Left lung (tissue), 4 donors: ENCODE measurements at regions not wholly inside any gene's neighbourhood (a gene's known extent, or its start where the extent isn't known, plus 50 kb on each side); places are given as distances from the start of the nearest gene placed in this dataset.
A peak's percentile ranks its signal among the peaks of the same experiment; 100 is the strongest.

Experiments
- ATAC-seq: fragments of 200-7000 bp; cut with Tn5 transposase; one replicate; pipeline ENCODE4 v1.9.1; 2020; ENCODE audit warnings: moderate library complexity
- DNase-seq, 4 donors: peaks; one replicate each; pipeline ENCODE4 v3.0.0-alpha.2; 2013 to 2020
- H3K27ac ChIP-seq, 2 donors: fragments of 200-600 bp; sonication (generic) in 1 of 2; one replicate each; pipeline versions ENCODE4 v1.5.0 to v1.8.0; 2020 to 2021
- H3K27me3 ChIP-seq, 2 donors: fragments of 200-600 bp; sonication (generic) in 1 of 2; one replicate each; pipeline versions ENCODE4 v1.5.0 to v1.8.0; 2020 to 2021
- H3K36me3 ChIP-seq, 2 donors: fragments of 200-600 bp; sonication (generic) in 1 of 2; one replicate each; pipeline versions ENCODE4 v1.5.0 to v1.8.0; 2020 to 2021
- H3K4me1 ChIP-seq, 2 donors: fragments of 200-600 bp; one replicate each; pipeline ENCODE4 v1.8.0; 2021
- H3K4me3 ChIP-seq, 2 donors: fragments of 200-600 bp; sonication (generic) in 1 of 2; one replicate each; pipeline versions ENCODE4 v1.5.0 to v1.8.0; 2020 to 2021; ENCODE audit warnings: mild to moderate bottlenecking in 1 of 2
- H3K9me3 ChIP-seq, 2 donors: fragments of 200-600 bp; sonication (generic) in 1 of 2; one replicate each; pipeline versions ENCODE4 v1.5.0 to v1.8.0; 2020 to 2021
- intact Hi-C, 2 donors: fragments of 100-400 bp; cut with DNase I; formaldehyde crosslinking; loops; one replicate each; pipeline versions ENCODE4 v1.11.2 to v1.14.2; 2022
- TF ChIP-seq, protein P1 (sequence below), 2 donors: fragments of 200-600 bp; sonication (generic) in 1 of 2; IDR thresholded peaks; one replicate each; pipeline versions ENCODE4 v1.5.0 to v1.8.0; 2021; ENCODE audit warnings: antibody characterized with exemption in 2 of 2
- donor health status: DM: no; HTN: yes; CAD: no.
- donor health status: DM: no; HTN: no; CAD: no.

DNA sequence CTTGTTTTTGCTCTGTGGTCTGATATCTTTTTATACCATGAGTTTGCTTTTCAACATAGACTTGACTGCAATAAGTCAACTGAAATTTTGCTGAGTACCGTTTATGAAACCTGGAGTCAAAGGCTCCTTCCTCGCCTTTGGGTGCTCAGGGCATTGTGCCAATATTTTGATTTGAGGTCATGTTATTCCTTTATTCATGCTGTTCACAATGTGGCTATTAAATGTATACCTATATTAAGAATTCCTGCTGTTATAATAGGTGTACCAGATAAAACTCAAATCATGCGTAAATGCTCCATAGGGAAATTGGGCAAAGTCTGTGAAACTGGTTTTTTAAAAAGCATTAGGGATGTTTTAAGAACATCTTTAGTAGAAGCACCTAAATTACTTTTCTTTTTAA lies 334.0 kb upstream of the NUDT12 start:
- no peak for ATAC-seq
- H3K27ac ChIP-seq: no peak overlapping the region

DNA sequence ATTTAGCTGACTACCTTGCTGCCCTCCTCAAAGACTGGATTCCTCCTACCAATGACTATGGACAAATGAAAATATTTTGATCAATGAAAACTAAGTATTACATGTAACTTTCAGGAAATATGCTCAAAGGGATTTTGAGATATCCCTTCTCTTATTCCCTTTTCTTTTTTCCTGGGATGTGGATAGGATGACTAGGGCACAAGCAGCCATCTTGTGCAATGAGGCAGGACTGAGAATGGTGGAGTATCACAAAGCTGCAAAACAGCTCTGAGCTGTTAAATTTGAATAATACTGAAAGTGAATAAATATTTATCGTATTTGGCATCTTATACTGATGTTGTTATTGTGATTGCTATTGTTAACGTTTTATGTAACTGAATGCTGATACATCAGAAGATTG lies 333.1 kb upstream of the NUDT12 start:
- Histone ChIP-seq H3K27ac (no peak overlapping the region), H3K4me3 (no peak overlapping the region), H3K27me3 (no peaks in the 10 kb centered on the region), H3K4me1 (no peaks in the 10 kb centered on the region), H3K36me3 (no peaks in the 10 kb centered on the region), H3K9me3 (peaks cover 0 to 6% of the 10 kb centered on the region in 2 donors)
- intact Hi-C loops: no loop called here
- TF ChIP-seq, protein P1, sequence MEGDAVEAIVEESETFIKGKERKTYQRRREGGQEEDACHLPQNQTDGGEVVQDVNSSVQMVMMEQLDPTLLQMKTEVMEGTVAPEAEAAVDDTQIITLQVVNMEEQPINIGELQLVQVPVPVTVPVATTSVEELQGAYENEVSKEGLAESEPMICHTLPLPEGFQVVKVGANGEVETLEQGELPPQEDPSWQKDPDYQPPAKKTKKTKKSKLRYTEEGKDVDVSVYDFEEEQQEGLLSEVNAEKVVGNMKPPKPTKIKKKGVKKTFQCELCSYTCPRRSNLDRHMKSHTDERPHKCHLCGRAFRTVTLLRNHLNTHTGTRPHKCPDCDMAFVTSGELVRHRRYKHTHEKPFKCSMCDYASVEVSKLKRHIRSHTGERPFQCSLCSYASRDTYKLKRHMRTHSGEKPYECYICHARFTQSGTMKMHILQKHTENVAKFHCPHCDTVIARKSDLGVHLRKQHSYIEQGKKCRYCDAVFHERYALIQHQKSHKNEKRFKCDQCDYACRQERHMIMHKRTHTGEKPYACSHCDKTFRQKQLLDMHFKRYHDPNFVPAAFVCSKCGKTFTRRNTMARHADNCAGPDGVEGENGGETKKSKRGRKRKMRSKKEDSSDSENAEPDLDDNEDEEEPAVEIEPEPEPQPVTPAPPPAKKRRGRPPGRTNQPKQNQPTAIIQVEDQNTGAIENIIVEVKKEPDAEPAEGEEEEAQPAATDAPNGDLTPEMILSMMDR (IDR thresholded peaks at IDR 0.05): no peak
- ATAC-seq (no peak), DNase-seq (no peak)

More for the DNA sequence above, 334.0 kb upstream of the NUDT12 start:
- intact Hi-C loops: no loop called here
- no peaks in the 10 kb centered on the region for H3K4me1 ChIP-seq
- H3K4me3 ChIP-seq: no peak overlapping the region
- H3K27me3 ChIP-seq: no peaks in the 10 kb centered on the region
- DNase-seq: no peak
- TF ChIP-seq, protein P1 (IDR thresholded peaks at IDR 0.05): no peak
- no peaks in the 10 kb centered on the region for H3K36me3 ChIP-seq
- peaks cover 0 to 6% of the 10 kb centered on the region in 2 donors for H3K9me3 ChIP-seq

DNA sequence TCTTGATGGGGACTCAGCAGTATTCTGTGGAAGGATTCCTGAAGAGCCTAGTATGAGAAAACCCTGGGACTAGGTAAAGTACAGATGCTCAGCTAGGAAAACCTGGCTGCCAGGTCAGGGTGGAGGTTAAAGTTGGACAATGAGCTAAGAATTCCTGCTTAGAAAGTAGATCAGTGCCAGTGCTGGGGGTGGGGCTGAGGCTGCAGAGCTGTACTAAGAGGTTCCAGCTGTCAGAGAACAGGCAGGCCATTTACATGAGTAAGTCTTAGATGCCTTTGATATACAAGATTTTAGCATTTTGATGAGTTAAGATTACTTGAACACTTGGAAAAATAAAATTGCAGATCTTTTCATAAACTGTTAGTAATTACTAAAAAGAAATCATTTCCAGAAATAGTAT lies 332.3 kb upstream of the NUDT12 start:
- ATAC-seq (peak; percentile 75), DNase-seq (no peak)
- Histone ChIP-seq H3K4me3 (no peak overlapping the region), H3K27ac (no peak overlapping the region), H3K36me3 (no peaks in the 10 kb centered on the region), H3K9me3 (no peaks in the 10 kb centered on the region), H3K27me3 (no peaks in the 10 kb centered on the region), H3K4me1 (no peaks in the 10 kb centered on the region)
- TF ChIP-seq, protein P1 (IDR thresholded peaks at IDR 0.05): no peak
- intact Hi-C loops: no loop called here

DNA sequence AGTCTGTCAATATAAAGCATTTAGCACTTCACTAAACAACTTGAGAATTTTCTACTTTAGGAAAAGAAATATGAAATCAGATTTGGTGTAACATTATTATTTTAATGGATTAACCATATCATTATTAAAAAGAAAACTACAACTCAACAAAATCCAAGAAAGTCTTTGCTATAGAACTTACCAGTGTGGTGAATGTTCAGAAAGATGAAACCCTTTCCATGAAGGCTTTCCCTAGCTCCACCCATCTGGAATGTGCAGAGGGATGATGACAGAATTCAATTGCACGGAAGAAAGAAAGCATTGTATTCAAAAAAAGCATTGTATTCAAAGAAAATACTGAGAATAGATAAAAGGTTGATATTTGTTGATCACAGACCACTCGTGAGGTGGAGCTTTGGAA lies 328.6 kb upstream of the NUDT12 start:
- Histone ChIP-seq H3K9me3 (no peaks in the 10 kb centered on the region), H3K27ac (no peak overlapping the region), H3K4me1 (no peaks in the 10 kb centered on the region), H3K27me3 (no peaks in the 10 kb centered on the region), H3K4me3 (no peak overlapping the region), H3K36me3 (no peaks in the 10 kb centered on the region)
- ATAC-seq (no peak), DNase-seq (no peak)
- intact Hi-C loops: no loop called here
- TF ChIP-seq, protein P1 (IDR thresholded peaks at IDR 0.05): no peak

DNA sequence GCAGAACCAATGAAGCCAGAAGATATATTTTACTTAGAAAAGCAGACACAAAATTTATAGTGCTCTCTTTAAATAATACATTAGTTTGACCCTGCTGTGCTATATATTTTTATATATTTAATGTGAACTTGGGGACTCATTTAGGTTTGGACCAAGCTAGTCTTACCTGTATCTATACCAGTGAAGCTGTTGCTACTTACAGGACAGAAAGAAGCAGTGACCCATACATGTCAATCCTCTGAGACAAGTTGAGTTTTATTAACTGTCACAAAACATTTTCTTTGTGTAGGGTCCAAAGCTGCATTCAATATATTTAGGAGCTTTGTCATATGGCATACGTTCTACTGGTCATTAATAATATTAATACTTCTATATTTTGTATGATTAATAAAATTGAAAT lies 327.7 kb upstream of the NUDT12 start:
- no peaks in the 10 kb centered on the region for H3K36me3 ChIP-seq
- H3K9me3 ChIP-seq: no peaks in the 10 kb centered on the region
- no peaks in the 10 kb centered on the region for H3K4me1 ChIP-seq
- H3K27me3 ChIP-seq: no peaks in the 10 kb centered on the region
- intact Hi-C loops: no loop called here
- no peak for ATAC-seq
- DNase-seq: no peak
- no peak overlapping the region for H3K27ac ChIP-seq
- H3K4me3 ChIP-seq: no peak overlapping the region
- TF ChIP-seq, protein P1 (IDR thresholded peaks at IDR 0.05): no peak
